ENCODE measurements at regions not wholly inside any gene's neighbourhood (a gene's known extent, or its start where the extent isn't known, plus 50 kb on each side); places are given as distances from the start of the nearest gene placed in this dataset.

- CTCF ChIA-PET, result no interaction called here
- no peaks in the 10 kb centered on the region for H3K27me3 ChIP-seq (replicated peaks in 1 of 2; ENCODE audit: control insufficient read depth in 2 of 2, extremely low read depth in 1 of 2, insufficient read depth in 2 of 2, low read length in 1 of 2)
- Mint-ChIP-seq H3K27me3 (no peaks in the 10 kb centered on the region), H3K4me3 (no peak overlapping the region), H3K27ac (no peak overlapping the region), H3K9me3 (no peaks in the 10 kb centered on the region), H3K4me1 (no peaks in the 10 kb centered on the region), H3K36me3 (no peaks in the 10 kb centered on the region)
- POLR2A ChIA-PET, result no interaction called here
- ATAC-seq (replicated peaks in 1 of 4) (no peak), DNase-seq (no peak)
- no peaks in the 10 kb centered on the region for H3K9me3 ChIP-seq
- H3K36me3 ChIP-seq (ENCODE audit: control insufficient read depth in 2 of 2, extremely low read depth in 1 of 2, insufficient read depth in 1 of 2, low read length in 1 of 2), result no peaks in the 10 kb centered on the region
- H3K27ac ChIP-seq (ENCODE audit: low read length), result no peak overlapping the region
- H3K4me3 ChIP-seq (ENCODE audit: control insufficient read depth in 1 of 2, extremely low read depth in 1 of 2, low read length in 1 of 2), result no peak overlapping the region
- H3K4me1 ChIP-seq (ENCODE audit: control insufficient read depth in 1 of 2, extremely low read depth in 1 of 2, insufficient read depth in 2 of 2, low read length in 2 of 2), result no peaks in the 10 kb centered on the region
- 61% methylated on average over 23 of the region's 26 CpGs for WGBS (ENCODE audit: insufficient coverage)
These were observed 1125.0 kb downstream of the BRD1 start for GRCh38 chr22:48702573-48703264.

GRCh38 chr22:48701296-48702030 is 1126.2 kb downstream of the BRD1 start:
- Mint-ChIP-seq H3K27ac (no peak overlapping the region), H3K9me3 (no peaks in the 10 kb centered on the region), H3K4me1 (no peaks in the 10 kb centered on the region), H3K27me3 (no peaks in the 10 kb centered on the region), H3K36me3 (no peaks in the 10 kb centered on the region), H3K4me3 (no peak overlapping the region)
- Histone ChIP-seq H3K27me3 (replicated peaks in 1 of 2; ENCODE audit: control insufficient read depth in 2 of 2, extremely low read depth in 1 of 2, insufficient read depth in 2 of 2, low read length in 1 of 2) (no peaks in the 10 kb centered on the region), H3K9me3 (no peaks in the 10 kb centered on the region), H3K36me3 (ENCODE audit: control insufficient read depth in 2 of 2, extremely low read depth in 1 of 2, insufficient read depth in 1 of 2, low read length in 1 of 2) (no peaks in the 10 kb centered on the region), H3K4me1 (ENCODE audit: control insufficient read depth in 1 of 2, extremely low read depth in 1 of 2, insufficient read depth in 2 of 2, low read length in 2 of 2) (no peaks in the 10 kb centered on the region), H3K27ac (ENCODE audit: low read length) (no peak overlapping the region), H3K4me3 (ENCODE audit: control insufficient read depth in 1 of 2, extremely low read depth in 1 of 2, low read length in 1 of 2) (no peak overlapping the region)
- ChIA-PET CTCF (no interaction called here), POLR2A (no interaction called here)
- ATAC-seq (replicated peaks in 1 of 4), result no peak
- DNase-seq, result no peak
- WGBS (ENCODE audit: insufficient coverage), result 87% methylated on average over 14 of the region's 23 CpGs

GRCh38 chr22:48700566-48701295 is 1126.9 kb downstream of the BRD1 start:
- Histone ChIP-seq H3K27me3 (replicated peaks in 1 of 2; ENCODE audit: control insufficient read depth in 2 of 2, extremely low read depth in 1 of 2, insufficient read depth in 2 of 2, low read length in 1 of 2) (no peaks in the 10 kb centered on the region), H3K4me1 (ENCODE audit: control insufficient read depth in 1 of 2, extremely low read depth in 1 of 2, insufficient read depth in 2 of 2, low read length in 2 of 2) (no peaks in the 10 kb centered on the region), H3K27ac (ENCODE audit: low read length) (no peak overlapping the region), H3K36me3 (ENCODE audit: control insufficient read depth in 2 of 2, extremely low read depth in 1 of 2, insufficient read depth in 1 of 2, low read length in 1 of 2) (no peaks in the 10 kb centered on the region), H3K9me3 (no peaks in the 10 kb centered on the region), H3K4me3 (ENCODE audit: control insufficient read depth in 1 of 2, extremely low read depth in 1 of 2, low read length in 1 of 2) (no peak overlapping the region)
- WGBS (ENCODE audit: insufficient coverage), result 92% methylated on average over 11 of the region's 19 CpGs
- H3K27me3 Mint-ChIP-seq, result no peaks in the 10 kb centered on the region
- POLR2A ChIA-PET, result no interaction called here
- H3K27ac Mint-ChIP-seq, result no peak overlapping the region
- DNase-seq (no peak), ATAC-seq (replicated peaks in 1 of 4) (no peak)
- H3K4me3 Mint-ChIP-seq, result no peak overlapping the region
- H3K9me3 Mint-ChIP-seq, result no peaks in the 10 kb centered on the region
- H3K36me3 Mint-ChIP-seq, result no peaks in the 10 kb centered on the region
- no peaks in the 10 kb centered on the region for H3K4me1 Mint-ChIP-seq
- CTCF ChIA-PET, result no interaction called here

GRCh38 chr22:48700180-48700565 is 1127.5 kb downstream of the BRD1 start:
- H3K9me3 Mint-ChIP-seq, result no peaks in the 10 kb centered on the region
- H3K4me3 Mint-ChIP-seq, result no peak overlapping the region
- no peak overlapping the region for H3K27ac Mint-ChIP-seq
- H3K27me3 Mint-ChIP-seq, result no peaks in the 10 kb centered on the region
- WGBS (ENCODE audit: insufficient coverage), result 100% methylated on average over 5 of the region's 13 CpGs
- no peaks in the 10 kb centered on the region for H3K36me3 Mint-ChIP-seq
- no peaks in the 10 kb centered on the region for H3K36me3 ChIP-seq (ENCODE audit: control insufficient read depth in 2 of 2, extremely low read depth in 1 of 2, insufficient read depth in 1 of 2, low read length in 1 of 2)
- H3K9me3 ChIP-seq, result no peaks in the 10 kb centered on the region
- POLR2A ChIA-PET, result no interaction called here
- DNase-seq (no peak), ATAC-seq (replicated peaks in 1 of 4) (no peak)
- H3K27me3 ChIP-seq (replicated peaks in 1 of 2; ENCODE audit: control insufficient read depth in 2 of 2, extremely low read depth in 1 of 2, insufficient read depth in 2 of 2, low read length in 1 of 2), result no peaks in the 10 kb centered on the region
- H3K4me3 ChIP-seq (ENCODE audit: control insufficient read depth in 1 of 2, extremely low read depth in 1 of 2, low read length in 1 of 2), result no peak overlapping the region
- CTCF ChIA-PET, result no interaction called here
- no peak overlapping the region for H3K27ac ChIP-seq (ENCODE audit: low read length)
- H3K4me1 Mint-ChIP-seq, result no peaks in the 10 kb centered on the region
- H3K4me1 ChIP-seq (ENCODE audit: control insufficient read depth in 1 of 2, extremely low read depth in 1 of 2, insufficient read depth in 2 of 2, low read length in 2 of 2), result no peaks in the 10 kb centered on the region

GRCh38 chr22:48699511-48699910 is 1128.2 kb downstream of the BRD1 start:
- POLR2A ChIA-PET, result no interaction called here
- Mint-ChIP-seq H3K27me3 (no peaks in the 10 kb centered on the region), H3K36me3 (no peaks in the 10 kb centered on the region), H3K27ac (no peak overlapping the region), H3K4me3 (no peak overlapping the region), H3K4me1 (no peaks in the 10 kb centered on the region), H3K9me3 (no peaks in the 10 kb centered on the region)
- DNase-seq (no peak), ATAC-seq (replicated peaks in 1 of 4) (no peak)
- H3K4me3 ChIP-seq (ENCODE audit: control insufficient read depth in 1 of 2, extremely low read depth in 1 of 2, low read length in 1 of 2), result no peak overlapping the region
- CTCF ChIA-PET, result no interaction called here
- H3K9me3 ChIP-seq, result no peaks in the 10 kb centered on the region
- H3K27ac ChIP-seq (ENCODE audit: low read length), result no peak overlapping the region
- WGBS (ENCODE audit: insufficient coverage), result 94% methylated on average over 15 of the region's 17 CpGs
- no peaks in the 10 kb centered on the region for H3K27me3 ChIP-seq (replicated peaks in 1 of 2; ENCODE audit: control insufficient read depth in 2 of 2, extremely low read depth in 1 of 2, insufficient read depth in 2 of 2, low read length in 1 of 2)
- no peaks in the 10 kb centered on the region for H3K36me3 ChIP-seq (ENCODE audit: control insufficient read depth in 2 of 2, extremely low read depth in 1 of 2, insufficient read depth in 1 of 2, low read length in 1 of 2)
- no peaks in the 10 kb centered on the region for H3K4me1 ChIP-seq (ENCODE audit: control insufficient read depth in 1 of 2, extremely low read depth in 1 of 2, insufficient read depth in 2 of 2, low read length in 2 of 2)

- WGBS (ENCODE audit: insufficient coverage), result 68% methylated on average over 9 of the region's 13 CpGs
These were observed 1129.1 kb downstream of the BRD1 start for GRCh38 chr22:48698618-48699017.

More at GRCh38 chr22:48698618-48699017, 1129.1 kb downstream of the BRD1 start:
- CTCF ChIA-PET, result no interaction called here
- Histone ChIP-seq H3K4me3 (ENCODE audit: control insufficient read depth in 1 of 2, extremely low read depth in 1 of 2, low read length in 1 of 2) (no peak overlapping the region), H3K4me1 (ENCODE audit: control insufficient read depth in 1 of 2, extremely low read depth in 1 of 2, insufficient read depth in 2 of 2, low read length in 2 of 2) (no peaks in the 10 kb centered on the region), H3K9me3 (no peaks in the 10 kb centered on the region), H3K27ac (ENCODE audit: low read length) (no peak overlapping the region), H3K36me3 (ENCODE audit: control insufficient read depth in 2 of 2, extremely low read depth in 1 of 2, insufficient read depth in 1 of 2, low read length in 1 of 2) (no peaks in the 10 kb centered on the region), H3K27me3 (replicated peaks in 1 of 2; ENCODE audit: control insufficient read depth in 2 of 2, extremely low read depth in 1 of 2, insufficient read depth in 2 of 2, low read length in 1 of 2) (no peaks in the 10 kb centered on the region)
- Mint-ChIP-seq H3K36me3 (no peaks in the 10 kb centered on the region), H3K4me1 (no peaks in the 10 kb centered on the region), H3K9me3 (no peaks in the 10 kb centered on the region), H3K27ac (no peak overlapping the region), H3K4me3 (no peak overlapping the region), H3K27me3 (no peaks in the 10 kb centered on the region)
- no peak for DNase-seq
- POLR2A ChIA-PET, result no interaction called here
- no peak for ATAC-seq (replicated peaks in 1 of 4)

Measured in T-cell (primary cell).